ENCODE measurements at regions not wholly inside any gene's neighbourhood (a gene's known extent, or its start where the extent isn't known, plus 50 kb on each side); places are given as distances from the start of the nearest gene placed in this dataset.

DNA sequence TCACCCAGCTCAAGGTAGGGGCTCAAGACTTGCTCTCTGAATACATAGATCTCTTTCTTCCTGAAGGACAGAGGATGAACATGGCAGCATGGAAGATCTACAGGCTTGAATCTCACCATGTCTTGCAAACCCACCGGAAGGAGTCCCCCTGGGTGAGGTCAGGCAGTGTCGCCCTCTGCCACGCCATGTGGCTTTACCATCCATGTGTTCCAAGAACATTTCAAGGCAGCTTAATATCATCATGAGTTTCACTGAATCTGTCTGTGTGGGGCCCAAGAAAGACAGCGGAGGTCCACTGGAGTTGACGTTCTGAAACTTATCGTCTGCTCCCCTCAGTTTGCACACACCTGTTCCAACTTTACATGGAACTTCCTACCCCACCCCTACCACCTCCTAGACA is 1202.6 kb downstream of the TBC1D22A start:
- no peak overlapping the region for H3K4me2 ChIP-seq (ENCODE audit: low read depth, low read length, poor library complexity, severe bottlenecking)
- H3K9me3 ChIP-seq (ENCODE audit: insufficient read depth, low read depth, low read length), result peaks cover 5% of the 10 kb centered on the region; the same call in 1 of the 2 replicates
- H3K9ac ChIP-seq (ENCODE audit: low read depth, low read length, poor library complexity, severe bottlenecking), result no peak overlapping the region
- H3K4me1 ChIP-seq (ENCODE audit: insufficient read depth, low read length, poor library complexity, severe bottlenecking), result no peaks in the 10 kb centered on the region
- no peaks in the 10 kb centered on the region for H4K20me1 ChIP-seq (ENCODE audit: insufficient read depth, low read length, poor library complexity, severe bottlenecking)
- H3K27me3 ChIP-seq (ENCODE audit: insufficient read depth, low read length, poor library complexity, severe bottlenecking), result no peaks in the 10 kb centered on the region
- H3K79me2 ChIP-seq (ENCODE audit: insufficient read depth, low read length), result no peaks in the 10 kb centered on the region
- no peaks in the 10 kb centered on the region for H3K9me2 ChIP-seq (replicated peaks; ENCODE audit: low read depth, low read length)
- H2AFZ ChIP-seq (ENCODE audit: low read length), result no peak overlapping the region
- H3F3A ChIP-seq (ENCODE audit: low read depth), result no peaks in the 10 kb centered on the region
- TF ChIP-seq, protein P1, sequence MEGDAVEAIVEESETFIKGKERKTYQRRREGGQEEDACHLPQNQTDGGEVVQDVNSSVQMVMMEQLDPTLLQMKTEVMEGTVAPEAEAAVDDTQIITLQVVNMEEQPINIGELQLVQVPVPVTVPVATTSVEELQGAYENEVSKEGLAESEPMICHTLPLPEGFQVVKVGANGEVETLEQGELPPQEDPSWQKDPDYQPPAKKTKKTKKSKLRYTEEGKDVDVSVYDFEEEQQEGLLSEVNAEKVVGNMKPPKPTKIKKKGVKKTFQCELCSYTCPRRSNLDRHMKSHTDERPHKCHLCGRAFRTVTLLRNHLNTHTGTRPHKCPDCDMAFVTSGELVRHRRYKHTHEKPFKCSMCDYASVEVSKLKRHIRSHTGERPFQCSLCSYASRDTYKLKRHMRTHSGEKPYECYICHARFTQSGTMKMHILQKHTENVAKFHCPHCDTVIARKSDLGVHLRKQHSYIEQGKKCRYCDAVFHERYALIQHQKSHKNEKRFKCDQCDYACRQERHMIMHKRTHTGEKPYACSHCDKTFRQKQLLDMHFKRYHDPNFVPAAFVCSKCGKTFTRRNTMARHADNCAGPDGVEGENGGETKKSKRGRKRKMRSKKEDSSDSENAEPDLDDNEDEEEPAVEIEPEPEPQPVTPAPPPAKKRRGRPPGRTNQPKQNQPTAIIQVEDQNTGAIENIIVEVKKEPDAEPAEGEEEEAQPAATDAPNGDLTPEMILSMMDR (conservative IDR thresholded peaks at IDR 0.05; ENCODE audit: low read length), result no peak
- TF ChIP-seq EZH2phosphoT487 (IDR thresholded peaks at IDR 0.05; ENCODE audit: borderline replicate concordance), result no peak
- H3K4me3 ChIP-seq (ENCODE audit: low read length, poor library complexity, severe bottlenecking), result no peak overlapping the region
- H3K36me3 ChIP-seq (ENCODE audit: insufficient read depth, low read length), result no peaks in the 10 kb centered on the region

DNA sequence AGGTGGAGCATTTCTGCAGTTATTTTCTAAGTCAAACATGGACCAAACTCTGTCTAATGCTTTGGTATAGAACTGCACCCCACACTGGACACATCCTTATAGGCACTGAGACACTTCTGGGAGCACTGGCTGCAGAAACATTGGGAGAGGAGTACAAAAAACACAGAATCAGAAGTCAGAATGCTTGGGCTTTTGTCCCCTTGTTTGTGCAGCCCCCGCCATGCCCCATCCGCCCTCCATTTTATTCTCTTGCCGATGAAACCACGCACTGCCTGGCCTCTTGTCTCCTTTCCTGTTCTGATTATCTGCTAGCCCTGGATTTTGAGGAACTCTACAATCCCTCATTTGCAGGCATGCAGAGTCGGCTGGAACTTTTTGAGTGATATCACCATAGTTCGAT is 1201.2 kb downstream of the TBC1D22A start:
- Histone ChIP-seq H3K79me2 (ENCODE audit: insufficient read depth, low read length) (no peaks in the 10 kb centered on the region), H3K9ac (ENCODE audit: low read depth, low read length, poor library complexity, severe bottlenecking) (no peak overlapping the region), H2AFZ (ENCODE audit: low read length) (no peak overlapping the region), H3K4me2 (ENCODE audit: low read depth, low read length, poor library complexity, severe bottlenecking) (no peak overlapping the region), H3K4me3 (ENCODE audit: low read length, poor library complexity, severe bottlenecking) (no peak overlapping the region), H3K4me1 (ENCODE audit: insufficient read depth, low read length, poor library complexity, severe bottlenecking) (no peaks in the 10 kb centered on the region), H3K9me3 (ENCODE audit: insufficient read depth, low read depth, low read length) (peaks cover 5% of the 10 kb centered on the region; the same call in 1 of the 2 replicates), H3K27me3 (ENCODE audit: insufficient read depth, low read length, poor library complexity, severe bottlenecking) (no peaks in the 10 kb centered on the region), H4K20me1 (ENCODE audit: insufficient read depth, low read length, poor library complexity, severe bottlenecking) (no peaks in the 10 kb centered on the region), H3F3A (ENCODE audit: low read depth) (no peaks in the 10 kb centered on the region), H3K36me3 (ENCODE audit: insufficient read depth, low read length) (no peaks in the 10 kb centered on the region), H3K9me2 (replicated peaks; ENCODE audit: low read depth, low read length) (no peaks in the 10 kb centered on the region)
- TF ChIP-seq, protein P1 (conservative IDR thresholded peaks at IDR 0.05; ENCODE audit: low read length), result no peak
- no peak for TF ChIP-seq EZH2phosphoT487 (IDR thresholded peaks at IDR 0.05; ENCODE audit: borderline replicate concordance)

DNA sequence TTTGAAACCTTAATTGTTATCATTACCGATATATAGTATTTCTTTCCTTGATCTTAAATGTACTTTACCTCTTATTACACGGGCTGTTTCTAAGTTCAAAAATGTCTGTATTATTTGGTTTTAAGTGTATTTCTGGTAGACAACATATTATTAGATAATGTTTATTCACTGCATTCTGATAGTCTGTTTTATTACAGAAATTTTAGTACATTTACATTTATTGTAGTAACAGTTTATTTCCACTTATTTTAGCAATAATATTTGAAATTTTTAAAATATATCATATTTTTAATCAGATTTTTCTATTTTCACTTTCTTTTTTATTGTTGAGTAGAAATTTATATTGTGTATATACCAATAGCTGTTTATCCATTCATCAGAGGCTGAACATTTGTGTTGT is 1195.2 kb downstream of the TBC1D22A start:
- H3K36me3 ChIP-seq (ENCODE audit: insufficient read depth, low read length), result no peaks in the 10 kb centered on the region
- H3K79me2 ChIP-seq (ENCODE audit: insufficient read depth, low read length), result no peaks in the 10 kb centered on the region
- H4K20me1 ChIP-seq (ENCODE audit: insufficient read depth, low read length, poor library complexity, severe bottlenecking), result no peaks in the 10 kb centered on the region
- H3K9me2 ChIP-seq (replicated peaks; ENCODE audit: low read depth, low read length), result no peaks in the 10 kb centered on the region
- H3K27me3 ChIP-seq (ENCODE audit: insufficient read depth, low read length, poor library complexity, severe bottlenecking), result no peaks in the 10 kb centered on the region
- H3K4me3 ChIP-seq (ENCODE audit: low read length, poor library complexity, severe bottlenecking), result no peak overlapping the region
- TF ChIP-seq, protein P1 (conservative IDR thresholded peaks at IDR 0.05; ENCODE audit: low read length), result no peak
- TF ChIP-seq EZH2phosphoT487 (IDR thresholded peaks at IDR 0.05; ENCODE audit: borderline replicate concordance), result no peak
- H2AFZ ChIP-seq (ENCODE audit: low read length), result no peak overlapping the region
- H3K9me3 ChIP-seq (ENCODE audit: insufficient read depth, low read depth, low read length), result peaks cover 4% of the 10 kb centered on the region; the same call in 1 of the 2 replicates
- H3K9ac ChIP-seq (ENCODE audit: low read depth, low read length, poor library complexity, severe bottlenecking), result no peak overlapping the region
- no peaks in the 10 kb centered on the region for H3F3A ChIP-seq (ENCODE audit: low read depth)
- no peak overlapping the region for H3K4me2 ChIP-seq (ENCODE audit: low read depth, low read length, poor library complexity, severe bottlenecking)
- no peaks in the 10 kb centered on the region for H3K4me1 ChIP-seq (ENCODE audit: insufficient read depth, low read length, poor library complexity, severe bottlenecking)
